Heart left ventricle (tissue), 13 donors: ENCODE measurements at regions not wholly inside any gene's neighbourhood (a gene's known extent, or its start where the extent isn't known, plus 50 kb on each side); places are given as distances from the start of the nearest gene placed in this dataset.

Experiments
- POLR2A ChIP-seq, 2 donors: fragments of 450-650 bp; IDR thresholded peaks; one replicate each; pipeline ENCODE4 v1.6.1; 2017; ENCODE audit warnings: antibody characterized with exemption in 2 of 2, mild to moderate bottlenecking in 2 of 2, moderate library complexity in 2 of 2
- TF ChIP-seq, protein P1 (sequence below), 12 donors: fragments of 200-600 bp; sonication (generic) in 4 of 12; IDR thresholded peaks; one replicate each; pipeline versions ENCODE4 v1.5.0 to v1.8.0; 2018 to 2022; ENCODE audit warnings: antibody characterized with exemption in 12 of 12, mild to moderate bottlenecking in 5 of 12
- donor health status: ischemic (EF 13 %, LVEDD 7.1; RV severe dilation, severe dysfunction).
- donor health status: DM: no; HTN: yes; CAD: no.
- donor health status: DM: no; HTN: no; CAD: no.
- donor health status: ischemic (EF 25% LVEDD 6.9; RV normal size, moderate dysfunction).
- donor health status: ischemic (EF 25% LVEDD 5.7; RV mildly dilated, moderate dysfunction).
- donor health status: ischemic (EF 35%, LVEDD 5.7; RV mildly dilated, moderate dysfunction).
- donor health status: nonischemic (EF 11% LVEDD 7.7; RV severe dilation, severe dysfunction).
- donor health status: DM: yes; HTN: yes; CAD: no.
- donor health status: PGD.
- donor health status: ischemic (EF 29% LVEDD 5.4; RV normal size, mild dysfunction).
- donor health status: nonischemic (EF 23%, LVEDD 6.1; RV moderate dilation, normal function).

DNA sequence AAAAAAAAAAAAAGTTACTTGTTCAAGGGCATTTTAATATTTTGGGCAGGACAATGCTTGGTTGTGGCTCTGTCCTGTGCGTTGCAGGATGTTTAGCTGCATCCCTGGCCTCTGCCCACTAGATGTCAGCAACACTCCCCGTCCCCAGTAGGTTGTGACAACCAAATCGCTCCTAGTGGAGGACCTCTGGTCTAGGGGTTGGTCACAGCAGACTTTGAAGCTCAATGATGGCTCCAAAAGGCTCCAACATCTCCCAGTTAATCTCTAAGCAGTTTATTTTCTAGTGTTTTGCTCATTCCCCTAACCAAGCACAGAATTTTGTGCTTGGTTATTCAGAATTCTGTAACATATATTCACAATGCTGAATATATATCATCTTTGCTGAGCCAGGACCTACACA lies 67.0 kb downstream of the CHRNA1 start:
- TF ChIP-seq POLR2A (IDR thresholded peaks at IDR 0.05) = no peak
- TF ChIP-seq, protein P1, sequence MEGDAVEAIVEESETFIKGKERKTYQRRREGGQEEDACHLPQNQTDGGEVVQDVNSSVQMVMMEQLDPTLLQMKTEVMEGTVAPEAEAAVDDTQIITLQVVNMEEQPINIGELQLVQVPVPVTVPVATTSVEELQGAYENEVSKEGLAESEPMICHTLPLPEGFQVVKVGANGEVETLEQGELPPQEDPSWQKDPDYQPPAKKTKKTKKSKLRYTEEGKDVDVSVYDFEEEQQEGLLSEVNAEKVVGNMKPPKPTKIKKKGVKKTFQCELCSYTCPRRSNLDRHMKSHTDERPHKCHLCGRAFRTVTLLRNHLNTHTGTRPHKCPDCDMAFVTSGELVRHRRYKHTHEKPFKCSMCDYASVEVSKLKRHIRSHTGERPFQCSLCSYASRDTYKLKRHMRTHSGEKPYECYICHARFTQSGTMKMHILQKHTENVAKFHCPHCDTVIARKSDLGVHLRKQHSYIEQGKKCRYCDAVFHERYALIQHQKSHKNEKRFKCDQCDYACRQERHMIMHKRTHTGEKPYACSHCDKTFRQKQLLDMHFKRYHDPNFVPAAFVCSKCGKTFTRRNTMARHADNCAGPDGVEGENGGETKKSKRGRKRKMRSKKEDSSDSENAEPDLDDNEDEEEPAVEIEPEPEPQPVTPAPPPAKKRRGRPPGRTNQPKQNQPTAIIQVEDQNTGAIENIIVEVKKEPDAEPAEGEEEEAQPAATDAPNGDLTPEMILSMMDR (IDR thresholded peaks at IDR 0.05) = peak; percentile 42 to 82 (median 74)
